A549 (cell line): ENCODE measurements at regions not wholly inside any gene's neighbourhood (a gene's known extent, or its start where the extent isn't known, plus 50 kb on each side); places are given as distances from the start of the nearest gene placed in this dataset.

Experiments used
- ATAC-seq, 2 experiments: fragments of 200-7000 bp in 1 of 2; fragments of >200 bp in 1 of 2; cut with Nextera tagmentation in 1 of 2; cut with Tn5 transposase in 1 of 2; 3 replicates each; pipeline versions ENCODE4 v1.8.0 to v1.9.1; 2018 to 2020; ENCODE audit warnings: mild to moderate bottlenecking in 1 of 2, moderate library complexity in 1 of 2
- CTCF ChIA-PET: fragments of 300-600 bp; sonication (Branson Sonifier 250); formaldehyde crosslinking; extraction: SDS; loops from one replicate; lab custom pipeline; 2021; ENCODE audit warnings: antibody characterized with exemption, inconsistent platforms; lab: Yijun Ruan, JAX
- POLR2A ChIA-PET: fragments of 350-600 bp; formaldehyde crosslinking; extraction: SDS; loops from one replicate; lab custom pipeline; 2021; ENCODE audit warnings: antibody characterized with exemption, inconsistent platforms; lab: Yijun Ruan, JAX
- DNase-seq, 2 experiments: peaks; one replicate each; pipeline versions ENCODE4 v3.0.0 to v3.0.0-alpha.2; 2011 to 2016; ENCODE audit warnings: low read depth in 1 of 2, low spot score in 1 of 2
- FAIRE-seq: peaks from 2 replicates; lab custom pipeline; 2011; peaks lifted over from hg19 to GRCh38; lab: Jason Lieb, UNC
- H3K27ac ChIP-seq, 2 experiments: fragments of >200 bp; sonication (Bioruptor Twin); formaldehyde crosslinking; 3 replicates each; pipeline ENCODE4 v1.5.1; 2016 to 2017
- H3K4me1 ChIP-seq: fragments of >200 bp; sonication (Bioruptor Twin); formaldehyde crosslinking; 3 replicates; pipeline ENCODE4 v1.6.1; 2016
- H3K4me2 ChIP-seq: fragments of >200 bp; sonication (Bioruptor Twin); formaldehyde crosslinking; 3 replicates; pipeline ENCODE4 v1.6.1; 2016
- H3K4me3 ChIP-seq: fragments of >200 bp; sonication (Bioruptor Twin); formaldehyde crosslinking; 3 replicates; pipeline ENCODE4 v1.5.1; 2016
- H3K9me3 ChIP-seq: fragments of >200 bp; sonication (Bioruptor Twin); formaldehyde crosslinking; 3 replicates; pipeline ENCODE4 v1.6.1; 2016
- ATOH8 ChIP-seq: fragments of 250-450 bp; sonication (Bioruptor Pico); IDR thresholded peaks from 2 replicates; pipeline ENCODE4 v1.5.0; 2020; ENCODE audit warnings: low read depth, mild to moderate bottlenecking, moderate library complexity
- BHLHE40 ChIP-seq: IDR thresholded peaks from 2 replicates; pipeline ENCODE4 v1.6.1; 2012; ENCODE audit warnings: low read depth, low read length, inconsistent platforms
- CBX2 ChIP-seq: fragments of 200-600 bp; sonication (generic); IDR thresholded peaks from 2 replicates; pipeline ENCODE4 v1.6.1; 2016; ENCODE audit warnings: low read depth, mild to moderate bottlenecking, borderline replicate concordance
- CBX8 ChIP-seq: fragments of 200-600 bp; sonication (generic); IDR thresholded peaks from 2 replicates; pipeline ENCODE4 v1.6.1; 2016
- CHD2 ChIP-seq: fragments of 150-350 bp; IDR thresholded peaks from 2 replicates; pipeline ENCODE4 v1.6.1; 2014; ENCODE audit warnings: low read length; ENCODE audit not compliant: partially characterized antibody
- CHD4 ChIP-seq: fragments of 200-600 bp; sonication (generic); IDR thresholded peaks from 2 replicates; pipeline ENCODE4 v1.6.1; 2016; ENCODE audit warnings: antibody characterized with exemption, mild to moderate bottlenecking, borderline replicate concordance
- EHF ChIP-seq: fragments of 250-450 bp; sonication (Bioruptor Pico); IDR thresholded peaks from 2 replicates; pipeline ENCODE4 v1.5.0; 2020; ENCODE audit warnings: mild to moderate bottlenecking
- ELK1 ChIP-seq: fragments of 150-350 bp; IDR thresholded peaks from 2 replicates; pipeline ENCODE4 v1.6.1; 2014; ENCODE audit warnings: low read depth, mild to moderate bottlenecking, low read length
- HDAC2 ChIP-seq: fragments of 200-600 bp; sonication (generic); IDR thresholded peaks from 2 replicates; pipeline ENCODE4 v1.6.1; 2016
- HES2 ChIP-seq: fragments of >200 bp; sonication (Bioruptor Twin); formaldehyde crosslinking; IDR thresholded peaks from 2 replicates; pipeline ENCODE4 v1.6.1; 2016
- HEYL ChIP-seq: fragments of 250-450 bp; sonication (Bioruptor Pico); IDR thresholded peaks from 2 replicates; pipeline ENCODE4 v1.8.0; 2021; ENCODE audit warnings: mild to moderate bottlenecking, moderate library complexity
- HOXA7 ChIP-seq: fragments of 250-450 bp; sonication (Bioruptor Pico); IDR thresholded peaks from 2 replicates; pipeline ENCODE4 v1.5.0; 2020; ENCODE audit warnings: mild to moderate bottlenecking, moderate library complexity
- HOXB13 ChIP-seq: fragments of 250-450 bp; sonication (Bioruptor Pico); IDR thresholded peaks from 2 replicates; pipeline ENCODE4 v1.5.0; 2020; ENCODE audit warnings: low read depth, mild to moderate bottlenecking, moderate library complexity
- JUN ChIP-seq, 2 experiments: fragments of >200 bp; sonication (Bioruptor Twin); formaldehyde crosslinking; IDR thresholded peaks; 2 replicates in 1 of 2; 3 replicates in 1 of 2; pipeline ENCODE4 v1.6.1; 2016 to 2017
- KDM1A ChIP-seq: fragments of 200-600 bp; sonication (generic); IDR thresholded peaks from 2 replicates; pipeline ENCODE4 v1.6.1; 2016; ENCODE audit warnings: low read depth, mild to moderate bottlenecking
- KDM5A ChIP-seq: fragments of 200-600 bp; sonication (generic); IDR thresholded peaks from 2 replicates; pipeline ENCODE4 v1.6.1; 2016; ENCODE audit warnings: antibody characterized with exemption, mild to moderate bottlenecking
- MAFK ChIP-seq: fragments of 450-650 bp; IDR thresholded peaks from 2 replicates; pipeline ENCODE4 v1.6.1; 2014; ENCODE audit not compliant: partially characterized antibody
- MAZ ChIP-seq: fragments of 150-350 bp; IDR thresholded peaks from 2 replicates; pipeline ENCODE4 v1.6.1; 2014; ENCODE audit warnings: antibody characterized with exemption, low read depth, low read length, borderline replicate concordance
- NPAS2 ChIP-seq: fragments of 250-450 bp; sonication (Bioruptor Pico); IDR thresholded peaks from 2 replicates; pipeline ENCODE4 v1.8.0; 2022; ENCODE audit warnings: mild to moderate bottlenecking, moderate library complexity, borderline replicate concordance
- NR3C1 ChIP-seq: fragments of >200 bp; sonication (Bioruptor Twin); formaldehyde crosslinking; IDR thresholded peaks from 3 replicates; pipeline ENCODE4 v1.6.1; 2017
- PHF8 ChIP-seq: fragments of 200-600 bp; sonication (generic); IDR thresholded peaks from 2 replicates; pipeline ENCODE4 v1.6.1; 2016; ENCODE audit warnings: low read depth, mild to moderate bottlenecking, antibody characterized with exemption, moderate library complexity, borderline replicate concordance
- POLR2A ChIP-seq: IDR thresholded peaks from 2 replicates; pipeline ENCODE4 v1.6.1; 2012; ENCODE audit warnings: mild to moderate bottlenecking, low read length
- POLR2AphosphoS2 ChIP-seq: conservative IDR thresholded peaks from 2 replicates; pipeline ENCODE4 v1.6.1; 2012; ENCODE audit warnings: low read length, improper control_type of control experiment, inconsistent platforms
- RAD21 ChIP-seq, 2 experiments: fragments of >200 bp in 1 of 2; sonication (Bioruptor Twin) in 1 of 2; formaldehyde crosslinking in 1 of 2; IDR thresholded peaks in 1 of 2; conservative IDR thresholded peaks in 1 of 2; 2 replicates in 1 of 2; 3 replicates in 1 of 2; pipeline ENCODE4 v1.6.1; 2012 to 2018; ENCODE audit warnings: inconsistent platforms in 1 of 2
- RFX5 ChIP-seq: fragments of 450-650 bp; IDR thresholded peaks from 2 replicates; pipeline ENCODE4 v1.7.1; 2014; ENCODE audit warnings: antibody characterized with exemption, mild to moderate bottlenecking, moderate library complexity
- SMC3 ChIP-seq: fragments of >200 bp; sonication (Bioruptor Twin); formaldehyde crosslinking; IDR thresholded peaks from 3 replicates; pipeline ENCODE4 v1.6.1; 2018; ENCODE audit warnings: inconsistent platforms
- TP53 ChIP-seq: fragments of 250-450 bp; sonication (Bioruptor Pico); IDR thresholded peaks from 2 replicates; pipeline ENCODE4 v1.5.0; 2021; ENCODE audit warnings: mild to moderate bottlenecking, moderate library complexity
- USF2 ChIP-seq: fragments of 450-650 bp; IDR thresholded peaks from 2 replicates; pipeline ENCODE4 v1.6.1; 2014; ENCODE audit warnings: antibody characterized with exemption
- ZNF302 ChIP-seq: fragments of 250-450 bp; sonication (Bioruptor Pico); IDR thresholded peaks from 2 replicates; pipeline ENCODE4 v1.9.0; 2021; ENCODE audit warnings: inconsistent platforms, mild to moderate bottlenecking, moderate library complexity
- ZSCAN20 ChIP-seq: fragments of 250-450 bp; sonication (Bioruptor Pico); IDR thresholded peaks from 2 replicates; pipeline ENCODE4 v1.8.0; 2022; ENCODE audit warnings: mild to moderate bottlenecking, moderate library complexity
- WGBS: methylation state at CpG from one replicate; pipeline ENCODE4 v1.1.6; 2017; ENCODE audit errors: missing lambda C conversion rate; 5-methylcytosine and 5-hydroxymethylcytosine counted together

GRCh38 chr1:11377001-11377583, 101.9 kb upstream of the DISP3 start:
- TF ChIP-seq POLR2A (no peak), HOXB13 (CRISPR knock-in tag) (no peak), ATOH8 (CRISPR knock-in tag) (no peak), NR3C1 (no peak), CHD2 (no peak), TP53 (CRISPR knock-in tag) (no peak), BHLHE40 (no peak), EHF (CRISPR knock-in tag) (no peak), CHD4 (no peak), ZNF302 (no peak), USF2 (no peak), KDM5A (no peak), KDM1A (no peak), SMC3 (no peak), MAFK (no peak), ELK1 (no peak)
- CTCF ChIA-PET: no interaction called here
- ATAC-seq (no peak), FAIRE-seq (no peak), DNase-seq (no peak)
- 50% methylated on average over 9 of the region's 9 CpGs for WGBS
- Histone ChIP-seq H3K27ac (no peak overlapping the region), H3K4me3 (no peak overlapping the region), H3K4me2 (no peak overlapping the region), H3K4me1 (no peaks in the 10 kb centered on the region), H3K9me3 (peaks cover 4% of the 10 kb centered on the region; the same call in 1 of the 3 replicates)
- POLR2A ChIA-PET: no interaction called here

- H3K27ac ChIP-seq: no peak overlapping the region
These were observed 101.0 kb upstream of the DISP3 start for GRCh38 chr1:11377954-11378353.

More at GRCh38 chr1:11377954-11378353, 101.0 kb upstream of the DISP3 start:
- TF ChIP-seq CHD2 (no peak), HES2 (no peak), ZSCAN20 (CRISPR knock-in tag) (no peak), POLR2A (no peak), RAD21 (conservative IDR thresholded peaks at IDR 0.05 in 1 of 2, IDR thresholded peaks at IDR 0.05 in 1 of 2) (no peak), NPAS2 (CRISPR knock-in tag) (no peak), PHF8 (no peak), CBX8 (no peak), HOXB13 (CRISPR knock-in tag) (no peak), HOXA7 (CRISPR knock-in tag) (no peak), RFX5 (no peak), SMC3 (no peak), JUN (IDR thresholded peaks at IDR 0.05) (no peak), POLR2AphosphoS2 (no peak), HDAC2 (no peak), HEYL (no peak), MAZ (no peak), ATOH8 (CRISPR knock-in tag) (no peak), CBX2 (no peak)
- TF ChIP-seq, all 56 proteins: peak for 0
- Histone ChIP-seq H3K4me2 (no peak overlapping the region), H3K4me3 (no peak overlapping the region), H3K9me3 (peaks cover 4% of the 10 kb centered on the region; the same call in 1 of the 3 replicates), H3K4me1 (no peaks in the 10 kb centered on the region)
- ATAC-seq (no peak), DNase-seq (no peak), FAIRE-seq (no peak)
- 48% methylated on average over 4 of the region's 4 CpGs for WGBS
- ChIA-PET POLR2A (no interaction called here), CTCF (no interaction called here)
